B cell (primary cell): ENCODE measurements at regions not wholly inside any gene's neighbourhood (a gene's known extent, or its start where the extent isn't known, plus 50 kb on each side); places are given as distances from the start of the nearest gene placed in this dataset.

ENCODE experiments used
- ATAC-seq: fragments of 200-7000 bp; cut with Tn5 transposase; one replicate; pipeline ENCODE4 v1.10.0; 2021; ENCODE audit warnings: low read depth, mild to moderate bottlenecking, moderate number of reproducible peaks, moderate library complexity
- CTCF ChIA-PET: fragments of 350-600 bp; sonication (Branson Sonifier 250); formaldehyde crosslinking; loops from one replicate; lab custom pipeline; 2021; ENCODE audit warnings: antibody characterized with exemption, inconsistent platforms; lab: Charles Lee
- POLR2A ChIA-PET: fragments of 350-600 bp; sonication (Branson Sonifier 250); formaldehyde crosslinking; loops from one replicate; lab custom pipeline; 2021; ENCODE audit warnings: antibody characterized with exemption; lab: Charles Lee
- DNase-seq: peaks from one replicate; pipeline ENCODE4 v3.0.0; 2013
- H2AFZ ChIP-seq: 2 replicates; pipeline ENCODE4 v1.6.1; 2012; ENCODE audit warnings: mild to moderate bottlenecking, low read depth, low read length; ENCODE audit not compliant: insufficient read depth, poor library complexity, severe bottlenecking
- H3K27ac ChIP-seq, 2 donors: 1 replicate in 1 of 2; 2 replicates in 1 of 2; pipeline ENCODE4 v1.5.1; 2012 to 2013; ENCODE audit warnings: low read length in 2 of 2, mild to moderate bottlenecking in 2 of 2, moderate library complexity in 1 of 2
- H3K27me3 ChIP-seq, 4 experiments: fragments of 200-600 bp in 1 of 4; sonication (generic) in 1 of 4; replicated peaks in 1 of 4; 1 replicate in 2 of 4; 2 replicates in 2 of 4; pipeline versions ENCODE4 v1.6.1 to v1.7.0; 2013 to 2016; ENCODE audit warnings: low read length in 3 of 4, mild to moderate bottlenecking in 2 of 4, mixed read lengths in 1 of 4, moderate library complexity in 1 of 4; ENCODE audit not compliant: insufficient read depth in 4 of 4, control insufficient read depth in 3 of 4; ENCODE audit errors: control extremely low read depth in 1 of 4
- H3K36me3 ChIP-seq, 2 experiments: replicated peaks in 1 of 2; 1 replicate in 1 of 2; 2 replicates in 1 of 2; pipeline versions ENCODE4 v1.6.1 to v1.7.1; 2013; ENCODE audit warnings: low read length in 1 of 2; ENCODE audit not compliant: insufficient read depth in 2 of 2, control insufficient read depth in 1 of 2; ENCODE audit errors: control extremely low read depth in 1 of 2, extremely low read depth in 1 of 2
- H3K4me1 ChIP-seq, 2 donors: fragments of 200-600 bp in 1 of 2; sonication (generic) in 1 of 2; 1 replicate in 1 of 2; 2 replicates in 1 of 2; pipeline versions ENCODE4 v1.5.1 to v1.6.1; 2013 to 2017; ENCODE audit warnings: low read length in 2 of 2; ENCODE audit not compliant: control insufficient read depth in 2 of 2, insufficient read depth in 2 of 2
- H3K4me2 ChIP-seq: replicated peaks from 2 replicates; pipeline ENCODE3; 2012; ENCODE audit warnings: mild to moderate bottlenecking, low read depth, low read length; ENCODE audit not compliant: poor library complexity, severe bottlenecking
- H3K4me3 ChIP-seq, 5 experiments: fragments of 200-600 bp in 1 of 5; sonication (generic) in 1 of 5; 1 replicate in 3 of 5; 2 replicates in 2 of 5; pipeline versions ENCODE4 v1.5.1 to v1.7.0; 2011 to 2016; ENCODE audit warnings: low read length in 4 of 5, mild to moderate bottlenecking in 4 of 5, low read depth in 2 of 5, control low read depth in 1 of 5, moderate library complexity in 1 of 5; ENCODE audit not compliant: insufficient read depth in 1 of 5; ENCODE audit errors: control extremely low read depth in 1 of 5, extremely low read depth in 1 of 5
- H3K79me2 ChIP-seq: fragments of 200-600 bp; sonication (generic); one replicate; pipeline ENCODE4 v1.6.0; 2016; ENCODE audit warnings: low read length; ENCODE audit not compliant: control insufficient read depth, insufficient read depth
- H3K9ac ChIP-seq: fragments of 200-600 bp; sonication (generic); 2 replicates; pipeline ENCODE4 v1.6.1; 2017; ENCODE audit warnings: mild to moderate bottlenecking, low read length, moderate library complexity
- H3K9me3 ChIP-seq, 3 donors: one replicate each; pipeline versions ENCODE4 v1.6.1 to v1.7.1; 2013; ENCODE audit warnings: low read length in 2 of 3; ENCODE audit not compliant: control insufficient read depth in 2 of 3, insufficient read depth in 1 of 3; ENCODE audit errors: control extremely low read depth in 1 of 3
- H4K20me1 ChIP-seq: 2 replicates; pipeline ENCODE4 v1.6.0; 2012; ENCODE audit warnings: mild to moderate bottlenecking, low read length; ENCODE audit not compliant: insufficient read depth, control insufficient read depth, poor library complexity, severe bottlenecking
- H3K27ac Mint-ChIP-seq: one replicate; pipeline ENCODE4 v1.8.0; 2021; ENCODE audit warnings: mixed read lengths
- H3K27me3 Mint-ChIP-seq: one replicate; pipeline ENCODE4 v1.8.0; 2021; ENCODE audit warnings: mixed read lengths
- H3K4me1 Mint-ChIP-seq: one replicate; pipeline ENCODE4 v1.8.0; 2021; ENCODE audit warnings: mixed read lengths
- H3K4me3 Mint-ChIP-seq: one replicate; pipeline ENCODE4 v1.8.0; 2021; ENCODE audit warnings: mixed read lengths
- H3K9me3 Mint-ChIP-seq: one replicate; pipeline ENCODE4 v1.8.0; 2022; ENCODE audit warnings: mixed read lengths; ENCODE audit not compliant: insufficient read depth
- EZH2 ChIP-seq: IDR thresholded peaks from 2 replicates; pipeline ENCODE4 v1.6.1; 2012; ENCODE audit warnings: borderline replicate concordance, low read depth, mild to moderate bottlenecking, moderate library complexity, low read length; ENCODE audit not compliant: insufficient read depth, poor library complexity, severe bottlenecking
- WGBS: methylation state at CpG from one replicate; pipeline ENCODE4 v1.1.5; 2013; ENCODE audit warnings: missing lambda C conversion rate; ENCODE audit not compliant: insufficient coverage; 5-methylcytosine and 5-hydroxymethylcytosine counted together
- intact Hi-C: fragments of 100-400 bp; cut with micrococcal nuclease; formaldehyde crosslinking; loops from one replicate; pipeline ENCODE4 v1.10.0; 2022
- TF ChIP-seq, protein P1 (sequence below): fragments of 200-600 bp; IDR thresholded peaks from one replicate; pipeline ENCODE4 v1.8.0; 2022; ENCODE audit warnings: antibody characterized with exemption, mild to moderate bottlenecking

DNA sequence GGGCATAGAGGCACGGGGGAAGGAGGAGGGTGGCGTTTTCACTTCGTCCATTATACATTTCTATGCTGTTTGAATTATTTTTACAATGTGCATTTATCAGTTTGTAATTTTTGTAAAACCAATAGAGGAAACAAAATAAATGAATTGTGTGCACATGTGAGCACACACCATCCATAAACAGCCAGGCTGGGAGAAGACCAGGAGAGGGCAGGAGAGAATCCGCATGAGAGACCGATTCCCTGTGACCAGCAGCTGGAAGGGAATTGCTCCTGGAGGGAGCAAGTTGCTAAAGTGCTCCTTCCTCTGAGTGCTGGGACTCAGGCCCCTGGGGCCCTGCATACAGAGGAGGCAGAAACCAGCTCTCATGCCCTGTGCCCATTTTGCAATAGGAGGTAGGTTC, 126.0 kb downstream of the ABCC12 start:
- ChIA-PET CTCF (no interaction called here), POLR2A (no interaction called here)
- TF ChIP-seq, protein P1, sequence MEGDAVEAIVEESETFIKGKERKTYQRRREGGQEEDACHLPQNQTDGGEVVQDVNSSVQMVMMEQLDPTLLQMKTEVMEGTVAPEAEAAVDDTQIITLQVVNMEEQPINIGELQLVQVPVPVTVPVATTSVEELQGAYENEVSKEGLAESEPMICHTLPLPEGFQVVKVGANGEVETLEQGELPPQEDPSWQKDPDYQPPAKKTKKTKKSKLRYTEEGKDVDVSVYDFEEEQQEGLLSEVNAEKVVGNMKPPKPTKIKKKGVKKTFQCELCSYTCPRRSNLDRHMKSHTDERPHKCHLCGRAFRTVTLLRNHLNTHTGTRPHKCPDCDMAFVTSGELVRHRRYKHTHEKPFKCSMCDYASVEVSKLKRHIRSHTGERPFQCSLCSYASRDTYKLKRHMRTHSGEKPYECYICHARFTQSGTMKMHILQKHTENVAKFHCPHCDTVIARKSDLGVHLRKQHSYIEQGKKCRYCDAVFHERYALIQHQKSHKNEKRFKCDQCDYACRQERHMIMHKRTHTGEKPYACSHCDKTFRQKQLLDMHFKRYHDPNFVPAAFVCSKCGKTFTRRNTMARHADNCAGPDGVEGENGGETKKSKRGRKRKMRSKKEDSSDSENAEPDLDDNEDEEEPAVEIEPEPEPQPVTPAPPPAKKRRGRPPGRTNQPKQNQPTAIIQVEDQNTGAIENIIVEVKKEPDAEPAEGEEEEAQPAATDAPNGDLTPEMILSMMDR = no peak
- TF ChIP-seq EZH2 = no peak
- H3K4me1 ChIP-seq = no peaks in the 10 kb centered on the region
- peaks cover 0 to 7% (median 3%) of the 10 kb centered on the region in 4 experiments for H3K27me3 ChIP-seq
- H4K20me1 ChIP-seq = no peaks in the 10 kb centered on the region
- WGBS = 100% methylated on average over 1 of the region's 5 CpGs
- H2AFZ ChIP-seq = no peak overlapping the region
- H3K4me2 ChIP-seq = no peak overlapping the region
- no peak overlapping the region for H3K27ac ChIP-seq
- ATAC-seq = no peak
- H3K9ac ChIP-seq = no peak overlapping the region
- Mint-ChIP-seq H3K9me3 (peaks cover 2% of the 10 kb centered on the region), H3K27ac (no peak overlapping the region), H3K27me3 (peaks cover 10% of the 10 kb centered on the region), H3K4me3 (no peak overlapping the region), H3K4me1 (no peaks in the 10 kb centered on the region)
- intact Hi-C loops = no loop called here
- peaks cover 0 to 6% (median 0%) of the 10 kb centered on the region in 3 donors for H3K9me3 ChIP-seq
- H3K79me2 ChIP-seq = no peaks in the 10 kb centered on the region
- H3K4me3 ChIP-seq = no peak overlapping the region
- no peaks in the 10 kb centered on the region for H3K36me3 ChIP-seq
- no peak for DNase-seq

DNA sequence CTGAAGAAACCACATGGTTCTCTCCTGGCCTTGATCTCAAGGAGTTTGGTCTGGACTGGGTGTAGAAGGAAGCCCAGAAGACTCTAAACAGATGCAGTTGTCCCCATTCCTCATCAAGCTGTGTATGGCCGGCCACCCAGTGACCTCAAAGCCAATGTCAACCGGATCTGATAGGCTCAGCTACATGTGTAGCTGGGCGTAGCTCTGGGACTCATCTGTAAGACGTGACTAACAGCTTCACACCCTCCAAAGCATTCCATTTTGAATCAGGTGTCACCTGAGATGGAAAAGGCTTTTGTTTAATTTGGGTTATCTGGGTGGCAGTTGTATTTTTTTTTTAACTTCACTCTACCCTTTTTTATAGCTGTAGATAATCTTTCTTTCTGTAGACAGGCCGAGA, 130.4 kb downstream of the ABCC12 start:
- no peaks in the 10 kb centered on the region for H3K9me3 ChIP-seq
- ChIA-PET CTCF (interaction anchor here (0.7 kb wide), 1 partner anchor 768 kb away, joined by 3 read pairs; no protein-coding TSS in a partner anchor), POLR2A (no interaction called here)
- TF ChIP-seq EZH2 = no peak
- TF ChIP-seq, protein P1 = no peak
- H3K27me3 Mint-ChIP-seq = peaks cover 15% of the 10 kb centered on the region
- H3K4me2 ChIP-seq = no peak overlapping the region
- peaks cover 0 to 7% (median 0%) of the 10 kb centered on the region in 4 experiments for H3K27me3 ChIP-seq
- no peaks in the 10 kb centered on the region for H4K20me1 ChIP-seq
- no peak overlapping the region for H3K4me3 ChIP-seq
- H3K4me1 Mint-ChIP-seq = no peaks in the 10 kb centered on the region
- no peaks in the 10 kb centered on the region for H3K79me2 ChIP-seq
- no peaks in the 10 kb centered on the region for H3K9me3 Mint-ChIP-seq
- H3K36me3 ChIP-seq = no peaks in the 10 kb centered on the region
- no peak overlapping the region for H3K27ac Mint-ChIP-seq
- no peak overlapping the region for H3K4me3 Mint-ChIP-seq
- WGBS = 74% methylated on average over 3 of the region's 5 CpGs
- H3K27ac ChIP-seq = no peak overlapping the region
- intact Hi-C loops = no loop called here
- DNase-seq (no peak), ATAC-seq (no peak)
- H3K9ac ChIP-seq = no peak overlapping the region
- H3K4me1 ChIP-seq = no peaks in the 10 kb centered on the region
- H2AFZ ChIP-seq = no peak overlapping the region
